Bone marrow (tissue), 2 donors: ENCODE measurements at regions not wholly inside any gene's neighbourhood (a gene's known extent, or its start where the extent isn't known, plus 50 kb on each side); places are given as distances from the start of the nearest gene placed in this dataset.

ENCODE experiments used
- DNase-seq, 2 donors: peaks; one replicate each; lab custom pipeline; 2025; lab: John Stamatoyannopoulos, UW

GRCh38 chr13:44212633-44213396, 160.8 kb upstream of the SERP2 start:
- no peak for DNase-seq

DNA sequence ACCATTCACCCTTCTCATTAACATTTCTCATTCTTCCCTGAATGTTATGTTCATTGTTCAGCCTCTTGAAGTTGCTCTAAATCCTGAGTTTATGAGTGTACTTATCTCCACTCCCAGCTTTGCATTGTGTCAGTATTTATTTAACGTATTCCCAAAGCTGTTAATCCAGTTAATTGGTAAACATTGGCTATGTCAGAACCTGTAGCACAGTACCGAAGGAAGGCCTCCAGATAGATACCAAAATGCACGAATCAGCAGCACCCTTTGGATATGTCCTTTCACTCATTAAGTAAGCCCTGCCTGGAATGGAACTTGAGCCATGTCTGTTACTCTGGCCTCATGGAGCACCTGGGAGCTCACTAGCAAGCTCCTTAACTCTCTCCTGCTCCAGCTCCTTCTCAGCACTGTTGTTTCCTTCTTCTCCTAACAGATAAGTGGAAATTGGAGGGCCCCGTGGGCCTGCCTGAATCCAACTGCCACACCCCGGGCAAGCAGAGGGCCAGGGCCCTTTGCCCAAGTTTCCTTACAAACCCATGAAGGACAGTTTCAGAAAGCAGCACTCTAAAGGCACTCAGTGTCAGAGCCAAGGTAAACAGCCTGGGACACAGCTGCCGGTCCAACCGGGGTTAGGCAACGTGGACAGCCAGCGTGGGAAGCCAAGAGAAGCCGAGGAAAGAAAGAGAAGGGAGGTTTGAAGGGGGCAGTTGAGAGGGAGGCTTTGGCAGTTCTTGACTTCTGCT, 155.0 kb upstream of the SERP2 start:
- DNase-seq = no peak

GRCh38 chr13:44219577-44220548, 153.8 kb upstream of the SERP2 start:
- no peak for DNase-seq

DNA sequence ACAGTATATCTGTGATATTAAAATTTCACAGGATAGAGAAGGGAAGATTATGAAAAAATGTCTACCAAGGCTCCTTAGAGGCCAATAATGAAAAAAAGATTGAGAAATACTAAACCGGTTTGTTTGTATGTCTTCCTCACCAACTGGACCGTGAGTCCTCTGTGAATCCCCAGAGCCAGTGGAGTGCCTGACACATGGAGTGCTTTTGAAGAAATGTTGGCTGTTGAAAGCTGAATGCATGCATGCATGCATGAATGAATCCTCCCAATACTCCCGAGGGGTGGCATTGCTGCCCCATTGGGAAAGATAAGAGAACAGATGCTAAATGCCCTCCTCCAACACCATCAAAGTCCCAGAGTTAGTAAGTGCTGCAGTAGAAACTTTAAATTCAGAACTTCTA, 152.7 kb upstream of the SERP2 start:
- no peak for DNase-seq

- no peak for DNase-seq
These were observed 152.0 kb upstream of the SERP2 start for GRCh38 chr13:44221657-44222056.

- no peak for DNase-seq
These were observed 149.7 kb upstream of the SERP2 start for GRCh38 chr13:44223770-44224444.

- DNase-seq = no peak
These were observed 149.0 kb upstream of the SERP2 start for GRCh38 chr13:44224450-44225149.

DNA sequence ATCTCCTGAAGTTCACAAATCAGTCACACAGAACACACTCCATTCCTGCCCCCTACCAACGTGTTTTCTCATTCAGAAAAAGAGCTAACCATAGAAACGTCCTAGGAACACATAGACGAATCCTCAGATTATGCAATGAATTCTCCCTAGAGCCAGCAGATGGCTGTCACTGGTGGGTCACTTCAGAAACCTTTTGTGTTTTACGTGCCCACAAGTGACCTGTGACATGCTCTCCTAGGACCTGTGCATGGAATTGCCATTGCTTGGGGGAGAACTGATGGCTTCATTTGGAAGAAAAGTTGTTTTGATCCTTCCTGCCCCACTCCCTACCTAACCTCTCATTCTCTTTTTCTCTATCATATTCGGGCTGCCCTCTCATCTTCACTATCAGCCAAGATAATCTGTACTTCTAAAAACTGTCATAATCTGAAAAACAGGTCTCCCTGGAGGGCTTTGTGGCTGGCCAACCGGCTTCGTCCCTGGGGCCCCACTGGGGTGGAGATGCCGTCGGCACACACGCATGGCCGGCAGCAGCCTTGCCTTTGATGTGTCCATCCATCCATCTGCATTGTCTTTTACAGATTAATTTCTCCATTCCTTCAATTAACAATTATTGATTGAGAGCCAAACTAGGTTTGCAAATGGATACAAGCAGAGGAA, 144.1 kb upstream of the SERP2 start:
- no peak for DNase-seq

GRCh38 chr13:44230071-44230470, 143.6 kb upstream of the SERP2 start:
- DNase-seq = no peak

- DNase-seq = no peak
These were observed 142.9 kb upstream of the SERP2 start for GRCh38 chr13:44230736-44231135.

GRCh38 chr13:44231786-44232516, 141.7 kb upstream of the SERP2 start:
- DNase-seq = no peak

DNA sequence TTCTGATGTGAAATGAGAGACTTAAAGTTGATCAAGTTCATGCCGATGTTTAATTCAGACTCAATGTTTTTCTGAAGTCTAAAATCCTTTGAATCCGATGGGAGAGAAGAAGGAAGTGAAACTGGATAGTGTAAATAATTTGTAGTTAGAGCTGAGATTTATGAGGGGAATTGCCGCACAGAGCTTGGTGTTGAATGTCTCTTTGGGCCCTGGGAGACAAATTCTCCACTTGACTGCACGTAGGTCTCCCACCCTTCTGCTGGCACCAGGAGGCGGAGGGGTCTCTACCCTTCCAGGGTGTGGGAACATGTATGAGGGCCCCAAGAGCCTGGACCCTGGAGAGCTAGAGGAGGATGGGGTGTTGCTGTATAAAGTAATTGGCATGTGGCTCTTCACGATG, 140.8 kb upstream of the SERP2 start:
- no peak for DNase-seq

GRCh38 chr13:44234566-44234965, 139.1 kb upstream of the SERP2 start:
- DNase-seq = no peak

GRCh38 chr13:44236370-44236769, 137.3 kb upstream of the SERP2 start:
- no peak for DNase-seq

DNA sequence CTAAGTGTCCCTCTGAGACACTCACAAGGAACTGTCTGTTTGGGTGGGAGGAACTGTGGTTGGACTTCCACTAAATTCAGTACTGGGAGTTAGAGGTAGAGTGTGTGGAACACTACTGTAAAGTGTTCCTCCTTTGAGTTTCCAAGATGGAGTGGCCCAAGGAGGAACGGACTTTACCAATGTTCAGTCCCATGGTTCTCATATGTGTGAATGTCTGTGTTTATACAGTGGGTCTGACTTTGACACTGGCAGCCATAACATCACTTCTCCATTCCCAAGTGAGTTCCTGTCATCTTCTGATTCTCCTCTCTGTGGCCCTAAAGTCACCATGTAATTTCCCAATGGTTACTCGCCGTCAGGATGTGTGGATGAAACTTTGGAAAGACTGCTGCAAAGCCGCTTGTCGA, 136.8 kb upstream of the SERP2 start:
- DNase-seq = no peak

DNA sequence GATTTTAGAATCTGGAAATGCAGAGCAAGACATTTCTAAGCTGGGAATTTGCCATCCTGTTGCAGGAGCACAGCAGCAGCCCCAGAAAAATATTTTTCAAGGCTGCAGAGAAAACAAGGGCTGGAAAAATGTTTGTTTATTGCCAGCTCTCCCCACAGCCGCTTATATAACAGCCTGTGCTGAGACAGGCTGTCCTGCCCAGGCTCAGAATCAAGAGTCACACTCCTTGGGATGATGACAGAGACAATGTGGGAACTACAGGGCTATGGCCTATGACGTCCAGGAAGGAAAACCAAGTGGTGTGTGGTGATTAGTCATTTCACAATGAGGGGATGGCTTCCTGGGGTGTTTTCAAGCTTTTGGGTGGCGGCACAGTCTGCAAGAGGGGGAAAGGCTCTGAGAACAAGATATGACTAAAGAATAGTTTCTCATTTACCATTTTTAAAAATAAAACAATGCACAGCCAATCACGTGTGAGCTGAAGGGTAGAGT, 136.3 kb upstream of the SERP2 start:
- peak; percentile 34 to 97 for DNase-seq

DNA sequence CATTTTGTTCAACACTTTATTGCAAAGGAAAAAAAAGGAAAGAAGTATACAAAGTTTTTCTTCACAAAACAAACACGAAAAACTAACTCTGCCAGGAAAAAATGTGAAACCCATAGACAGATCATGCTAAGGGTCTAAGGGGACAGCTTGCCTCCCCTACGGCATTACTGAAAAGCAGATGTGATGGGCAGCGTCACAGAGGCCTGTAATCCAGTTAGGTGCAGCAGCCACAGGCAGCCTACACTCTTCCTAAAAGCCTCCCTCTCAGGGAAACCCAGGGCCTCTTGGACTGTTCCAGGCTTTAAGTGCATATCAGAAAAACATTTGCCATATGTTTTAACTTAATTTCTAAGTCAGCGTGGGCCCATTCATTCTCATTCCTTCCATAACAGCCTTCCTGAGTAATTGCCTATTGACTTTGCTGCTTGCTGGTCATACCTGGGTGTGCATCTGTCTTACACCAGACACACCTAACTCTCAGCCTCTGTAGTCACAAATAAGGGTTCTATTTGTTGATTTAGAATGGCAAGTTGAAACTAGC, 135.7 kb upstream of the SERP2 start:
- no peak for DNase-seq

DNA sequence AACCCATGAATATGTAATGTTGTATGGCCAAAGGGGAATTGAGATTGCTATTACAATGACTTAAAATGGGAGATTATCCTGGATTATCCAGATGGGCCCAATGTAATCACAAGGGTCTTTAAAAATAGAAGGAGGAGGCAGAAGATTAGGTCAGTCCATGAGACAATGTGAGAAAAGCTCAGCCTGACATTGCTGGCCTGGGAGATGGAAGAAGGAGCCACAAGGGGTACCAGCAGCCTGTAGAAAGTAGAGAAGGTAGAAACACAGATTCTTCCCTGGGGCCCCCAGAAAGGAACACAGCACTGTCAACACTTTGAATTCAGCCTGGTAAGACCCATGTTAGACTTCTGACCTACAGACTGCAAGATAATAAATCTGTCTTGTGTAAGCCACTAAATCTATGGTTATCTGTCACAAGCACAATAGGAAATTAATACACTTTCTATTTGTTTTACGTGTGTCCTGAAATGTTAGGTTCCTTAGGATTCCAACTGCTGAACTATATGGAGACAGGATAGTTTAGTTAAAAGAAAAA, 132.9 kb upstream of the SERP2 start:
- DNase-seq = no peak

DNA sequence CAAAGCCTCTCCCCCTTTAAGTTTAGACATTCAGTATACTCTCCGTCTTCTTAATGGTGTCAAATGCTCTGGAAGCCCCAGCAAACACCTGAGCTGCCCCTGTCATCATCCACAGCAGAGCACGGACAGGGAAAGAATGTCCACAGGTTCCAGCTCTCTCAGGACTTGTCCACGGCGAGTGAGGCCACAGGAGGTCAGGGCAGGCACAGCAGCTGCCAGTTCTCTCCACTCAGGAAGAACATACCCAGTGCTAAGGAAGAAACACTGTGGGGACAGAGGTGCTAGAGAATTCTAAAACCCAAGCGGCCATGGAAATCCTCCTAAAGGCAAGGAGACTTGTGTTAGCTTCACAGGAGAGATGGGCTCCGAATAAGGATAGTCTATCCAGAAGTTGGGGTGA, 132.0 kb upstream of the SERP2 start:
- no peak for DNase-seq
